GM12873 (cell line): ENCODE measurements at regions not wholly inside any gene's neighbourhood (a gene's known extent, or its start where the extent isn't known, plus 50 kb on each side); places are given as distances from the start of the nearest gene placed in this dataset.

Experiments
- CTCF ChIP-seq: IDR thresholded peaks from 2 replicates; pipeline ENCODE4 v1.5.1; 2012; ENCODE audit warnings: low read depth, mild to moderate bottlenecking, moderate library complexity, low read length, control low read depth; ENCODE audit not compliant: insufficient read depth; ENCODE audit errors: missing control alignments

GRCh38 chr15:62449638-62450037 is 284.6 kb upstream of the C2CD4B start:
- TF ChIP-seq CTCF, result no peak

GRCh38 chr15:62450061-62450460 is 285.0 kb upstream of the C2CD4B start:
- TF ChIP-seq CTCF, result no peak

GRCh38 chr15:62452026-62452425 is 286.9 kb upstream of the C2CD4B start:
- TF ChIP-seq CTCF, result no peak

GRCh38 chr15:62452667-62453066 is 287.6 kb upstream of the C2CD4B start:
- no peak for TF ChIP-seq CTCF

- TF ChIP-seq CTCF, result no peak
These were observed 288.3 kb upstream of the C2CD4B start for GRCh38 chr15:62453375-62453774.

- no peak for TF ChIP-seq CTCF
These were observed 288.9 kb upstream of the C2CD4B start for GRCh38 chr15:62453981-62454380.

GRCh38 chr15:62454567-62455172 is 289.6 kb upstream of the C2CD4B start:
- TF ChIP-seq CTCF, result no peak
